Keratinocyte (primary cell): ENCODE measurements at regions not wholly inside any gene's neighbourhood (a gene's known extent, or its start where the extent isn't known, plus 50 kb on each side); places are given as distances from the start of the nearest gene placed in this dataset.

Source experiments
- DNase-seq: peaks from one replicate; pipeline ENCODE4 v3.0.0-alpha.2; 2011; ENCODE audit warnings: low read depth, missing footprints, low spot score
- FAIRE-seq: peaks from 2 replicates; lab custom pipeline; 2011; peaks lifted over from hg19 to GRCh38; lab: Jason Lieb, UNC
- H2AFZ ChIP-seq: 2 replicates; pipeline ENCODE4 v1.6.0; 2012; ENCODE audit warnings: low read length, control low read depth, inconsistent platforms; ENCODE audit not compliant: control insufficient read depth
- H3K27ac ChIP-seq: 2 replicates; pipeline ENCODE4 v1.5.1; 2011; ENCODE audit warnings: low read length; ENCODE audit not compliant: control insufficient read depth, insufficient read depth
- H3K27me3 ChIP-seq: 3 replicates; pipeline ENCODE4 v1.6.0; 2011; ENCODE audit warnings: low read length; ENCODE audit not compliant: control insufficient read depth, insufficient read depth; ENCODE audit errors: extremely low read depth
- H3K36me3 ChIP-seq, 2 experiments: 2 replicates in 1 of 2; 3 replicates in 1 of 2; pipeline ENCODE4 v1.5.1; 2011; ENCODE audit warnings: low read length in 2 of 2, mild to moderate bottlenecking in 1 of 2; ENCODE audit not compliant: control insufficient read depth in 2 of 2, insufficient read depth in 2 of 2; ENCODE audit errors: extremely low read depth in 1 of 2
- H3K4me1 ChIP-seq: 3 replicates; pipeline ENCODE4 v1.5.1; 2011; ENCODE audit warnings: low read length; ENCODE audit not compliant: control insufficient read depth, insufficient read depth; ENCODE audit errors: extremely low read depth
- H3K4me2 ChIP-seq: 3 replicates; pipeline ENCODE4 v1.6.0; 2011; ENCODE audit warnings: low read depth, low read length; ENCODE audit not compliant: control insufficient read depth, insufficient read depth; ENCODE audit errors: extremely low read depth
- H3K4me3 ChIP-seq, 3 experiments: fragments of 200-600 bp in 1 of 3; sonication (generic) in 1 of 3; 2 replicates in 2 of 3; 3 replicates in 1 of 3; pipeline ENCODE4 v1.5.1; 2011 to 2016; ENCODE audit warnings: low read length in 3 of 3, mild to moderate bottlenecking in 3 of 3, control low read depth in 2 of 3, inconsistent platforms in 1 of 3, low read depth in 1 of 3, mixed read lengths in 1 of 3, mixed run types in 1 of 3, moderate library complexity in 1 of 3; ENCODE audit not compliant: control insufficient read depth in 2 of 3, insufficient read depth in 2 of 3; ENCODE audit errors: extremely low read depth in 1 of 3
- H3K79me2 ChIP-seq: 2 replicates; pipeline ENCODE4 v1.6.0; 2012; ENCODE audit warnings: low read length; ENCODE audit not compliant: control insufficient read depth, insufficient read depth
- H3K9ac ChIP-seq: 3 replicates; pipeline ENCODE4 v1.6.0; 2011; ENCODE audit warnings: low read length; ENCODE audit not compliant: control insufficient read depth, insufficient read depth; ENCODE audit errors: extremely low read depth
- H3K9me1 ChIP-seq: 3 replicates; pipeline ENCODE4 v1.6.0; 2011; ENCODE audit warnings: low read length; ENCODE audit not compliant: control insufficient read depth, insufficient read depth; ENCODE audit errors: extremely low read depth
- H3K9me3 ChIP-seq: 2 replicates; pipeline ENCODE4 v1.5.1; 2012; ENCODE audit warnings: low read depth, low read length; ENCODE audit not compliant: control insufficient read depth
- H4K20me1 ChIP-seq: 3 replicates; pipeline ENCODE4 v1.6.0; 2011; ENCODE audit warnings: low read length; ENCODE audit not compliant: control insufficient read depth, insufficient read depth; ENCODE audit errors: extremely low read depth
- CTCF ChIP-seq, 3 experiments: IDR thresholded peaks in 1 of 3; conservative IDR thresholded peaks in 1 of 3; optimal IDR thresholded peaks in 1 of 3; 2 replicates in 2 of 3; 3 replicates in 1 of 3; pipeline versions ENCODE3 to v1.5.1; 2011; ENCODE audit warnings: low read length in 3 of 3, mild to moderate bottlenecking in 3 of 3, moderate library complexity in 2 of 3, control low read depth in 1 of 3, inconsistent platforms in 1 of 3; ENCODE audit not compliant: insufficient read depth in 2 of 3; ENCODE audit errors: extremely low read depth in 1 of 3
- EZH2 ChIP-seq: IDR thresholded peaks from one replicate; pipeline ENCODE4 v1.6.1; 2012; ENCODE audit warnings: inconsistent platforms, mild to moderate bottlenecking, low read length, moderate library complexity
- dilution Hi-C: fragments of 300-500 bp; cut with MboI; formaldehyde crosslinking; loops from one replicate; pipeline ENCODE4 v1.7.0; 2020; ENCODE audit warnings: low sequenced_read_pairs; ENCODE audit not compliant: extremely low pct_ligation_motif_present

- Histone ChIP-seq H3K9me1 (no peaks in the 10 kb centered on the region), H3K9me3 (no peaks in the 10 kb centered on the region), H3K9ac (no peak overlapping the region), H3K27ac (no peak overlapping the region), H2AFZ (no peak overlapping the region), H4K20me1 (no peaks in the 10 kb centered on the region), H3K36me3 (no peaks in the 10 kb centered on the region), H3K79me2 (no peaks in the 10 kb centered on the region), H3K4me2 (no peak overlapping the region), H3K4me3 (no peak overlapping the region), H3K27me3 (no peaks in the 10 kb centered on the region), H3K4me1 (no peaks in the 10 kb centered on the region)
- dilution Hi-C loops = no loop called here
- DNase-seq = no peak
- TF ChIP-seq CTCF (optimal IDR thresholded peaks at IDR 0.05 in 1 of 3, IDR thresholded peaks at IDR 0.05 in 1 of 3, conservative IDR thresholded peaks at IDR 0.05 in 1 of 3; ENCODE audit: extremely low read depth in 1 of 3, insufficient read depth in 2 of 3, low read length in 3 of 3) (no peak), EZH2 (no peak)
- no peak for FAIRE-seq
Measured at GRCh38 chr21:19935467-19935866, 1062.7 kb upstream of the NCAM2 start.

- dilution Hi-C loops = no loop called here
- Histone ChIP-seq H3K9me1 (no peaks in the 10 kb centered on the region), H3K27me3 (no peaks in the 10 kb centered on the region), H3K9ac (no peak overlapping the region), H3K4me1 (no peaks in the 10 kb centered on the region), H4K20me1 (no peaks in the 10 kb centered on the region), H3K79me2 (no peaks in the 10 kb centered on the region), H3K4me3 (no peak overlapping the region), H3K4me2 (no peak overlapping the region), H3K9me3 (no peaks in the 10 kb centered on the region), H3K27ac (no peak overlapping the region), H2AFZ (no peak overlapping the region), H3K36me3 (no peaks in the 10 kb centered on the region)
- FAIRE-seq (no peak), DNase-seq (no peak)
- TF ChIP-seq EZH2 (no peak), CTCF (optimal IDR thresholded peaks at IDR 0.05 in 1 of 3, IDR thresholded peaks at IDR 0.05 in 1 of 3, conservative IDR thresholded peaks at IDR 0.05 in 1 of 3; ENCODE audit: extremely low read depth in 1 of 3, insufficient read depth in 2 of 3, low read length in 3 of 3) (no peak)
Measured at GRCh38 chr21:19937619-19938018, 1060.6 kb upstream of the NCAM2 start.
